CD4-positive, alpha-beta T cell (primary cell): ENCODE measurements at regions not wholly inside any gene's neighbourhood (a gene's known extent, or its start where the extent isn't known, plus 50 kb on each side); places are given as distances from the start of the nearest gene placed in this dataset.

Source experiments
- ATAC-seq: fragments of 200-7000 bp; cut with Tn5 transposase; one replicate; pipeline ENCODE4 v1.10.0; 2022; ENCODE audit warnings: mild to moderate bottlenecking; ENCODE audit not compliant: poor library complexity
- CTCF ChIA-PET: fragments of 350-600 bp; sonication (Branson Sonifier 250); formaldehyde crosslinking; loops from one replicate; lab custom pipeline; 2021; ENCODE audit warnings: antibody characterized with exemption, inconsistent platforms; lab: Charles Lee
- POLR2A ChIA-PET: fragments of 350-600 bp; sonication (Branson Sonifier 250); formaldehyde crosslinking; loops from one replicate; lab custom pipeline; 2021; ENCODE audit warnings: antibody characterized with exemption, inconsistent platforms; lab: Charles Lee
- DNase-seq, 14 experiments: peaks; one replicate each; pipeline ENCODE4 v3.0.0-alpha.2; 2013 to 2020; ENCODE audit warnings: mixed read lengths in 2 of 14
- H3K27ac ChIP-seq, 2 donors: one replicate each; pipeline versions ENCODE4 v1.5.1 to v1.7.0; 2013; ENCODE audit warnings: low read length in 2 of 2, low read depth in 1 of 2, mild to moderate bottlenecking in 1 of 2
- H3K27me3 ChIP-seq, 2 experiments: 1 replicate in 1 of 2; 2 replicates in 1 of 2; pipeline versions ENCODE4 v1.6.1 to v1.7.0; 2013; ENCODE audit warnings: low read length in 2 of 2, control low read depth in 1 of 2, mild to moderate bottlenecking in 1 of 2, moderate library complexity in 1 of 2; ENCODE audit not compliant: insufficient read depth in 2 of 2, control insufficient read depth in 1 of 2
- H3K36me3 ChIP-seq: one replicate; pipeline ENCODE4 v1.6.1; 2013; ENCODE audit warnings: low read length, control low read depth; ENCODE audit not compliant: insufficient read depth
- H3K4me1 ChIP-seq: one replicate; pipeline ENCODE4 v1.6.1; 2013; ENCODE audit warnings: low read length, control low read depth; ENCODE audit not compliant: insufficient read depth
- H3K4me3 ChIP-seq: one replicate; pipeline ENCODE4 v1.5.1; 2013; ENCODE audit warnings: mild to moderate bottlenecking, low read length, moderate library complexity
- H3K9me3 ChIP-seq, 2 experiments: 1 replicate in 1 of 2; 2 replicates in 1 of 2; pipeline versions ENCODE4 v1.6.1 to v1.7.0; 2013; ENCODE audit warnings: low read length in 2 of 2, mild to moderate bottlenecking in 2 of 2, control low read depth in 1 of 2, moderate library complexity in 1 of 2; ENCODE audit not compliant: control insufficient read depth in 1 of 2, insufficient read depth in 1 of 2
- H3K27ac Mint-ChIP-seq: one replicate; pipeline ENCODE4 v1.8.0; 2020; ENCODE audit warnings: mixed read lengths
- H3K27me3 Mint-ChIP-seq: one replicate; pipeline ENCODE4 v1.8.0; 2021; ENCODE audit warnings: mixed read lengths
- H3K36me3 Mint-ChIP-seq: one replicate; pipeline ENCODE4 v1.8.0; 2021; ENCODE audit warnings: low read depth, mixed read lengths
- H3K4me1 Mint-ChIP-seq: one replicate; pipeline ENCODE4 v1.8.0; 2021; ENCODE audit warnings: low read depth, mixed read lengths
- H3K4me3 Mint-ChIP-seq: one replicate; pipeline ENCODE4 v1.8.0; 2020; ENCODE audit warnings: mild to moderate bottlenecking, mixed read lengths
- H3K9me3 Mint-ChIP-seq: one replicate; pipeline ENCODE4 v1.8.0; 2020; ENCODE audit warnings: mixed read lengths
- CTCF ChIP-seq: fragments of 200-600 bp; IDR thresholded peaks from one replicate; pipeline ENCODE4 v1.8.0; 2022; ENCODE audit warnings: antibody characterized with exemption, mild to moderate bottlenecking
- intact Hi-C, 2 experiments: fragments of 100-400 bp; cut with DNase I in 1 of 2; cut with micrococcal nuclease in 1 of 2; formaldehyde crosslinking; loops; one replicate each; pipeline versions ENCODE4 v1.15.1 to v1.9.0; 2023 to 2025; cut with DNase I, micrococcal nuclease

DNA sequence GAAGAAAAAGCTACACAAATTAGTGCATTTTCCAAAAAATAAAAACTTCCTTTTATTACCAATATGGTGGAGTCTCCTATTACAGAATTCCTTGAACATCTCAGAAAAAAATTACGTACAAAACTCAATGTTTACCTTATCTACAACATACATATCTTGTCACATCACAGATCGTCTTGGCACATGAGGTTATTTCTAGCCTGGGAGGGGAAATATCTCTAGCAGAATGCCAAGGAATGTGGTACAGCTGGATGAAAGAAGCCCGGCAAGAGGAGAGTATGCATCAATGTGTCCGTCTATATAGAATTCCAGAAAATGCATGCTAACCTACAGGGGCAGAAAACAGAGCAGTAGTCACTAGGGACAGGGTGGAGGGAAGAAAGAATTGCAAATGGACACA is 443.8 kb downstream of the ZSWIM6 start:
- H3K27ac ChIP-seq: no peak overlapping the region
- CTCF ChIA-PET: no interaction called here

DNA sequence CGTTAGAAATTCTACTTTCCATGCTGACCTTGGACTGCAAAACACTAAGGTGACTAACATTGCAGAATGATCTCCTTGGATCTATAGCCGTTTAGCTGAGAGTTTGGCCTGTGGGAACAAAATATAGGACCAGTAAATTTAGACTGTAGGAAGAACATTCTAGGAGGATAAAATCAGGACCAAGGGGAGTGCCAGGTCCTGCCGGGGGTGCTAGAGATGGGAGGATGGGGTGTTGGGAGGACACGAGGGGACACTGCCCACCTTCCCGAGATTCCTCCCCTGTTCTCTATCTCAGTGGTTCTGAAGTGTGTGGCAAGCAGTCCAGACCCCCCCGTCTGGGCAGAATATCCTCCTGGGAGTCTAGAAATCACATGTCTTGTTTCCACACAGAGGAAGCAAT is 445.2 kb downstream of the ZSWIM6 start:
- ATAC-seq: no peak
- no peaks in the 10 kb centered on the region for H3K9me3 ChIP-seq
- ChIA-PET POLR2A (no interaction called here), CTCF (no interaction called here)
- H3K36me3 ChIP-seq: no peaks in the 10 kb centered on the region
- Mint-ChIP-seq H3K9me3 (no peaks in the 10 kb centered on the region), H3K27ac (no peak overlapping the region), H3K4me1 (no peaks in the 10 kb centered on the region), H3K36me3 (no peaks in the 10 kb centered on the region), H3K4me3 (no peak overlapping the region), H3K27me3 (peaks cover 37% of the 10 kb centered on the region)
- H3K4me1 ChIP-seq: no peaks in the 10 kb centered on the region
- intact Hi-C loops: no loop called here
- H3K4me3 ChIP-seq: no peak overlapping the region
- TF ChIP-seq CTCF: no peak
- H3K27me3 ChIP-seq: no peaks in the 10 kb centered on the region
- DNase-seq: no peak
- no peak overlapping the region for H3K27ac ChIP-seq

More for the DNA sequence above, 443.8 kb downstream of the ZSWIM6 start:
- POLR2A ChIA-PET: no interaction called here
- Histone ChIP-seq H3K36me3 (no peaks in the 10 kb centered on the region), H3K4me1 (no peaks in the 10 kb centered on the region), H3K9me3 (no peaks in the 10 kb centered on the region), H3K4me3 (no peak overlapping the region), H3K27me3 (no peaks in the 10 kb centered on the region)
- H3K27me3 Mint-ChIP-seq: peaks cover 48% of the 10 kb centered on the region
- no peaks in the 10 kb centered on the region for H3K4me1 Mint-ChIP-seq
- no peak overlapping the region for H3K4me3 Mint-ChIP-seq
- H3K9me3 Mint-ChIP-seq: no peaks in the 10 kb centered on the region
- DNase-seq (no peak), ATAC-seq (no peak)
- H3K27ac Mint-ChIP-seq: no peak overlapping the region
- TF ChIP-seq CTCF: no peak
- intact Hi-C loops: no loop called here
- no peaks in the 10 kb centered on the region for H3K36me3 Mint-ChIP-seq

DNA sequence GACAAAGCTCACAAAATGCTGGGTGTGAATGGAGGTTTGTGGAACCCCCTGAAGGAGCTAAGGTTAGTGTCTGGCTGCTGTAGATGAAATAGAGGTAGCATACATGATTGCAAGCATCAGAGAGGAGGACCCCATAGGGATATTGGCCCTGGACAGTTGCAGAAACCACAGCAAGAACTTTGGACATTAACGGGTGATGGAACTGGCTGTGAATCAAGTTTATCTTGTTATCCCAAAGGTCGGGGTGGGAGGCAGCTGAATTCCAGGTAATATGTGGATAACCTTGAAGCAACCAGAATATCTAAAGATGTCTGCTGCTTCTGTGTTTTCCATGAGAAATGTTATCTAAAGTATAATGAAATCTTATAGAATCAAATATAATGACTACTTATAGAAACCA is 447.7 kb downstream of the ZSWIM6 start:
- TF ChIP-seq CTCF: no peak
- H3K27me3 ChIP-seq: no peaks in the 10 kb centered on the region
- peaks cover 25% of the 10 kb centered on the region for H3K27me3 Mint-ChIP-seq
- DNase-seq (no peak), ATAC-seq (no peak)
- no peak overlapping the region for H3K4me3 ChIP-seq
- H3K36me3 Mint-ChIP-seq: no peaks in the 10 kb centered on the region
- H3K27ac Mint-ChIP-seq: no peak overlapping the region
- intact Hi-C loops: no loop called here
- H3K9me3 Mint-ChIP-seq: no peaks in the 10 kb centered on the region
- no peak overlapping the region for H3K27ac ChIP-seq
- no peaks in the 10 kb centered on the region for H3K9me3 ChIP-seq
- ChIA-PET CTCF (no interaction called here), POLR2A (no interaction called here)
- no peak overlapping the region for H3K4me3 Mint-ChIP-seq
- H3K4me1 Mint-ChIP-seq: no peaks in the 10 kb centered on the region
- H3K36me3 ChIP-seq: no peaks in the 10 kb centered on the region
- no peaks in the 10 kb centered on the region for H3K4me1 ChIP-seq
